ENCODE measurements at regions not wholly inside any gene's neighbourhood (a gene's known extent, or its start where the extent isn't known, plus 50 kb on each side); places are given as distances from the start of the nearest gene placed in this dataset.

DNA sequence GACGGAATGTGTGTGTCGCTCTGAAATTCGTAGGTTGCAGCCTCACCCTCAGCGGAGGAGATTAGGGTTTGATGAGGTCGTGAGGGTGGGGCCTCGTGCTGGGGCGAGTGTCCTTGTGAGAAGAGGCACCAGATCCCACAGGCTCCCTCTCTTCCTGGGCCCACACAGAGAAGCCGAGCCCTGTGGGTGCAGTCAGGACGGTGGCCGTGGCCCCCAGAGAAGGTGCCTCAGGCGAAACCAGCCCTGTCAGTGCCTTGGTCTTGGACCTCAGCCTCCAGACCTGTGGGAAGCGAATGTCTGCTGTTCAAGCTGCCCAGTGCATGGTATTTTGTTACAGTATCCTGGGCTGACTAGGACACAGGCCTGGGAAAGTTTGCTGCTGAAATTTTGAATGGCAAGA lies 108.0 kb upstream of the ALKAL2 start:
- TF ChIP-seq POLR2AphosphoS5 (IDR thresholded peaks at IDR 0.05; ENCODE audit: low read depth, low read length) = no peak
- TF ChIP-seq SIN3A (IDR thresholded peaks at IDR 0.05; ENCODE audit: borderline replicate concordance, insufficient read depth, low read length) = no peak

All from PFSK-1 (cell line).